ENCODE measurements at regions not wholly inside any gene's neighbourhood (a gene's known extent, or its start where the extent isn't known, plus 50 kb on each side); places are given as distances from the start of the nearest gene placed in this dataset.

- no peak for TF ChIP-seq CTCF (optimal IDR thresholded peaks at IDR 0.05 in 1 of 3, IDR thresholded peaks at IDR 0.05 in 1 of 3, conservative IDR thresholded peaks at IDR 0.05 in 1 of 3; ENCODE audit: extremely low read depth in 1 of 3, insufficient read depth in 2 of 3, low read length in 3 of 3)
- TF ChIP-seq EZH2 (IDR thresholded peaks at IDR 0.05; ENCODE audit: low read length), result no peak
Observed at GRCh38 chr10:4623200-4623599, 202.8 kb upstream of the AKR1E2 start.

Measured in keratinocyte (primary cell).